HG03060 (cell line): ENCODE measurements at regions not wholly inside any gene's neighbourhood (a gene's known extent, or its start where the extent isn't known, plus 50 kb on each side); places are given as distances from the start of the nearest gene placed in this dataset.
"Not testable (repeated sequence)": the region's sequence is repeated elsewhere in the genome, so short reads cannot be mapped to it uniquely, and the experiment has no call there.

ENCODE experiments used
- ATAC-seq: cut with Tn5 transposase; IDR thresholded peaks from one replicate; pipeline ENCODE4 v1.9.1; 2021; ENCODE audit warnings: low read depth, moderate number of reproducible peaks; ENCODE audit not compliant: unreplicated experiment

DNA sequence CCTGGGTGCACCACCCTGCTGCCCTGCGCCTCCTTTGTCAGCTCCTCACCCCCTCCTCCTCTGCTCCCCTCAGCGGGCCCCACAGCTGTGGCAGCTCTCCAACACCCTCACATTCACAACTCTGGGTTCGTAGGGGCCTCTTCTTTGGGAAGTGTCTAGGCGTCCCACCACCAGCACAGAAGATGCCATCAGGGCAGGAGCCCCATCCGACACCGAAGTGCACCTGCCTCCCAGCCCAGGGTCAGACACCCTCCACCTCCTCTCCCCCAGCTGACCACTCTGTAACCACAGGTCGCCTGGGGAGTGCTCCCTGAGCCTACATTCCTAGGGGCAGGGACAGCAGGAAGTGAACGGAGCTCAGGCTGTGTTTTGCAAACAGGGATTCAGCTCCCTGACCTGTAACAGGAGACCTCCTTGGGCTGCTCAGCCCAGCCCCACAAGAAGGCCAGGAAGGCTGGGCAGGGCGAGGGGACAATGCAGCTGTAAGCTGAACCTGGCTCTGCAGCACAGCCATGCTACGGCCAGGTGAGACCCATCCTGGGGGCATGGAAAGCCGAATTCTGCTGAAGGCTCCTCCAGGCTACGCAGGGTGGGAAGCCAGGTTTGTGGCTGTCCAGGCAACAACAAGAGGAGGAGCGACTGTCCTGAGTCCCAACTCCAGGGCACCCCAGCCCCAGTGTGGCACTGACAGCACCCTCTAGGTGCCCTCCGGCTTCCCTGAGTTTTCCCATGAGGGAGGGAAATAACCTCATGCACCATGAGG lies 269.0 kb downstream of the GOLGA6L6 start:
- ATAC-seq: no peak

DNA sequence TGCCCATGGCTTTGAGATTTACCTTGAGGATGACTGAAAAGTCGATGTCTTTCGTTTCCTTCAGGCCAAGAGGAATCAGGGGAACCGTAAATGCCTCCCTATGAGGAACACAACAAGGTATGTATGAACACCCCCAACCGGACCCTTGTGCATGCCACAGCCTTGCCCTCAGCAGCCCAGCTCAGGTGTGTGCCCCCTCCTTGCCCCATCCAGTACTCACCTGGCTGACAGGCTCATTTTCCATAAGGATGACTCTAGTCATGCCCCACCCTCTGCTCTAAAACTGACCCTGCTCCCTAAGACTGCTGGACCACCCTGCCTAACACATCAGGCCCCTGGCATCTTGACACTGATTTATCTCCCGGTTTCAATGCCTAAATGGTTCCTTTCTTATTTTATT lies 270.0 kb downstream of the GOLGA6L6 start:
- ATAC-seq: no peak

DNA sequence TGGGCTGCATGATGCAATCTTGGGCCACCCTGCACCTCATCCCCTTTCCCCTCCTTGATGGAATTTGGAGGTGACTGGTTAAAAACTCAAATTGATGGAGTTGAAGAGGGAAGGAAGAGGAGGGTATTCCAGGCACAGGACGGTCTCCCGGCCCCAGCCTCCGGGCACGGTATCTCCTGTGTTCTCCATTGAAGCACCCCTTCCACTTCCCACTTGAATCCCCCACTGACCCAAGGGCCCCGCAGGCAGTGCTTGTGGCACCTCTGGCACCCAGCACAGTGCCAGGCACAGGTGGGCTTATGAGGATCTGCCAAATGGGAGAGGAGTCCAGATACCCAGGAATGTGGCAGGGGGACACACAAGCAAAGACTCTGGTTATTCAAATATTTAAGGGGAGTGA lies 271.6 kb downstream of the GOLGA6L6 start:
- ATAC-seq: not testable (repeated sequence)

DNA sequence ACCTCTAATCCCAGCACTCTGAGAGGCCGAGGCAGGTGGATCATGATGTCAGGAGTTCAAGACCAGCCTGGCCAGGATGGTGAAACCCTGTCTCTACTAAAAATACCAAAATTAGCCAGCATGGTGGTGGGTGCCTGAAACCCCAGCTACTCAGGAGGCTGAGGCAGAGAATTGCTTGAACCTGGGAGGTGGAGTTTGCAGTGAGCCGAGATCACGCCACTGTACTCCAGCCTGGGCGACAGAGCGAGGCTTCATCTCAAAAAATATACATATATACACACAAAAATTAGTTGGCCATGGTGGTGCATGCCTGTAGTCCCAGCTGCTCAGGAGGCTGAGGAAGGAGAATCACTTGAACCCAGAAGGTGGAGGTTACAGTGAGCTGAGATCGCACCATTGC lies 273.6 kb downstream of the GOLGA6L6 start:
- ATAC-seq: not testable (repeated sequence)

- not testable (repeated sequence) for ATAC-seq
These were observed 274.4 kb downstream of the GOLGA6L6 start for GRCh38 chr15:20267051-20267730.

DNA sequence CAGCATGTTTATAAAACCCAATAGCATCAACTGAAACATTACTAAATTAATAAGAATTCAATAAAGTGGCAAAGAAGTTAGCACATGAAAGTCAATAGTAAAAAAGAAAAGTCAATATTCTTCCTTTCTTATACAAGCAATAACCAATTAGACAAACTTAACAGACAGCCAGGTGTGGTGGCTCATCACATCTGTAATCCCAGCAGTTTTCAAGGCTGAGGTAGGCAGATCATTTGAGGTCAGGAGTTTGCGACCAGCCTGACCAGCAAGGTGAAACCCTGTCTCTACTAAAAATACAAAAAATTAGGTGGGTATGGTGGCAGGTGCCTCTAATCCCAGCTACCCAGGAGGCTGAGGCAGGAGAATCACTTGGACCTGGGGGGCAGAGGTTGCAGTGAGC lies 275.9 kb downstream of the GOLGA6L6 start:
- not testable (repeated sequence) for ATAC-seq

DNA sequence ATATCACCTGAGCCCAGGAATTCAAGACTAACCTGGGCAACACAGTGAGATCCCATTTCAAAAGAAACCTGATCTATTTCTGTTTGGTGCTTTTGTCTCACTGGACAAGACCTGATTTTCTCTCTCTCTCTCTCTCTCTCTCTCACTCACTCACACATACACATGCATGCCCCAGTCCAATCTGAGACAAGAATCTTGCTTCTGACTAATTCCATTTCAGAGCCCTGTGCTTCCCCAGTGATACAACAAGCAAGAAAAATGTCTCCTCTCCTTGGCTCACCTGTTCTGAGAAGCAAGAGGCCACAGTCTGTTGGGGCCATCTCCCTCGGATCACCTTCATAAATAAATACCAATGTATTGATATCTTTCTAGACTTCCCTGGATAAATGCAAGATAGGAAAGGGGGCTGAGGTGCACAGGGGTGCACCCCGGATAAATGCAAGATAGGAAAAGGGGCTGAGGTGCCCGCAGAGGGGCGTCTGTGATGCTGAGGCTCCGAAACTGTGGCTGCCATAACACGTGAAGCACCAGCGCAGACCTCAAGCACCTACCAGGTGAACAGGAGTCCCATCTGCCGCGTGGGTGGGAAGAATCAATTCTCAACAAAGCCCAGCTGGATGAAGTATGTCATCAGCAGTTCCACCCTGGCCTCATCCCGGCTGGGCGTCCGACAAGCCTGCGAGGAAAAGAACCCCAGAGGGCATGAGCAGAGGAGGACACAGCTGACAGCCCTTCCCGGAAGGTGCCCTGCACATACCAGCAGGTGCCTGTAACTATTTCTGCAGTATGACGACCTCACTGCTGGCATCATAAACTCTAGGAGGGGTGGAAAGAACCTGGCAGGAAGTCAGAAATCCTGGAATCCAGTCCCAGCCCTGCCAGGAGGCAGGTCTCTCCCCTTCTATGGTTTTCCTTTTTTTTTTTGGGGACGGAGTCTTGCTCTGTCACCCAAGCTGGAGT lies 280.0 kb downstream of the GOLGA6L6 start:
- ATAC-seq: not testable (repeated sequence)

DNA sequence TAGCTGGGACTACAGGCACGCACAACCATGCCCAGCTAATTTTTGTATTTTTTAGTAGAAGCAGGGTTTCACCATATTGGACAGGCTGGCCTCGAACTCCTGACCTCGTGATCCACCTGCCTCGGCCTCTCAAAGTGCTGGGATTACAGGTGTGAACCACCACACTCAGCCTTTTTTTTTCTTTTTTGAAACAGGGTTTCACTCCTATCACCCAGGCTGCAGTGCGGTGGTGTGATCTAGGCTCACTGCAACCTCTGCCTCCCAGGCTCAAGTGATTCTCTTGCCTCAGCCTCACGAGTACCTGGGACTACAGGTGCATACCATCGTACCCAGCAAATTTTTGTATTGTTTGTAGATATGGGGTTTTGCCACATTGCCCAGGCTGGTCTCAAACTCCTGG lies 280.9 kb downstream of the GOLGA6L6 start:
- not testable (repeated sequence) for ATAC-seq

GRCh38 chr15:20259559-20260190 lies 281.9 kb downstream of the GOLGA6L6 start:
- not testable (repeated sequence) for ATAC-seq

DNA sequence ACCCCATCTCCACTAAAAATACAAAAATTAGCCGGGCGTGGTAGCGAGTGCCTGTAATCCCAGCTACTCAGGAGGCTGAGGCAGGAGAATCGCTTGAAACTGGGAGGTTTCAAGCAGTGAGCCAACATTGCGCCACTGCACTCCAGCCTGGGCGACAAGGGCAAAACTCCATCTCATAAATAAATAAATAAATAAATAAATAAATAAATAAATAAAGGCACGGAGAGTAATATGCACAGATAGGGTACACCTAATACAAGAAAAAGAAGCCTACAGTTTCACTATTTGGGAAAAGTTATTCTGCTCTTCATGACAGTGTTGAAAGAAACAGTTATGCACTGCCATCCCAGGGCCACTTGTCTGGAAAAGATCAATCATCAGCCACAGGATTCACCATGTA lies 285.2 kb downstream of the GOLGA6L6 start:
- not testable (repeated sequence) for ATAC-seq

DNA sequence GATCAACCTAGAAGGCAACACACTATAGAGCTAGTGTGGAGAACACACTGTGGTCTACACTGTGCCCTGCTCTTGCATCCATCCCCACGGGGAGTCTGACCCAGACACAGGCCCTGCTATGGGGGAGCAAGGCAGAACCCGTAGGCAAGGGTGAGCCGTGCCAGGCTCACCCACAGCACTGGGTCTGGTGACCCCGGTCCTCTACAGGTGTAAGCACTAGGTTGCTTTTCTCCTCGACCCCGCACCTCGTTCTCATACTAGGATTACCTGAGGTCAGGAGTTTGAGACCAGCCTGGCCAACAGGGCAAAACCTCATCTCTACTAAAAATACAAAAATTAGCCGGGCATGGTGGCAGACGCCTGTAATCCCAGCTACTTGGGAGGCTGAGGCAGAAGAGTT lies 286.0 kb downstream of the GOLGA6L6 start:
- ATAC-seq: not testable (repeated sequence)

DNA sequence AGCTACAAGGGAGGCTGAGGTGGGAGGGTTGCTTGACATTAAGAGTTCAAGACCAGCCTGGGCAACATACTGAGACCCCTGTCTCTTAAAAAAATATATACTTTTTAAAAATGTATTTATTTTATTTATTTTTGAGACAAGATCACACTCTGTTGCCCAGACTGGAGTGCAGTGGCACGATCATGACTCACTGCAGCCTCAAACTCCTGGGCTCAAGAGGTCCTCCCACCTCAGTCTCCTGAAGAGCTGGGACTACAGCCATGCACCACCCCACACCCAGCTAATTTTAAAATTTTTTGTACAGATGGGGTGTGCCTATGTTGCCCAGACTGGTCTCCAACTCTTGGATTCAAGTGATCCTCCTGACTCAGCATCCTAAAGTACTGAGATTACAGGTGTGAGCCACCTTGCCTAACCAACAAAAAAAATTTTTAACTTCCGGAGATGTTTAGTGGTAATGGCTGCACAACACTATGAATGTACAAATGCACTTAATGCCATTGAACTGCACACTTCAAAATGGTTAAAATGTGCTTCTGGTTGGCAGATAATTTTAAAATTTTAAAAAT lies 288.5 kb downstream of the GOLGA6L6 start:
- not testable (repeated sequence) for ATAC-seq

DNA sequence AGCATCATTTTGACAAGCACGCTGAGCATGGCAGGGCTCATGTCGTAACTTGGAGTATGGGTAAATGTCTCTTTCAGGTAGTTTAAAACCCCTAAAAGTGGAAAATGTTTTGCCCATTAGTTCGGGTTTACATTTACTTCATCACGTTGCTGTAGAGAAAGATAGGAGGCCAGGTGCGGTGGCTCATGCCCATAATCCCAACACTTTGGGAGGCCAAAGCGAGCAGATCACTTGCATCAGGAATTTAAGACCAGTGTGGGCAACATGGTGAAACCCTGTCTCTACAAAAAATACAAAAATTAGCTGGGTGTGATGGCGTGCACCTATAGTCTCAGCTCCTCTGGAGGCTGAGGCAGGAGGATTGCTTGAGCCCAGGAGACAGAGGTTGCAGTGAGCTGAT lies 289.6 kb downstream of the GOLGA6L6 start:
- ATAC-seq: not testable (repeated sequence)

GRCh38 chr15:20251214-20252005 lies 290.2 kb downstream of the GOLGA6L6 start:
- ATAC-seq: not testable (repeated sequence)

DNA sequence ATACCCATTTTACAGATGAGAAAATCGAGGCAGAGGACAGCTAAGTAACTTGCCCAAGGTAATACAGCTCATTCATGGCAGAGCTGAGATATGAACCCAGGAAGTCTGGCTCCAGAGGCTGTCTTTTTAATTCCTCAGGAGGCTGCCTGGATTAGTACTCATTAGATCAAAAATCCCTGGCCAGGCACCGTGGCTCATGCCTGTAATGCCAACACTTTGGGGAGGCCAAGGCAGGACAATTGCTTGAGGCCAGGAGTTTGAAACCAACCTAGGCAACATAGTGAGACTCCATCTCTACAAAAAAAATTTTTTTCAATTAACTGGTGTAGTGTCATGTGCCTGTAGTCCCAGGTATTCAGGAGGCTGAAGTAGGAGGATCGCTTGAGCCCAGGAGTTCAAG lies 291.4 kb downstream of the GOLGA6L6 start:
- not testable (repeated sequence) for ATAC-seq

- not testable (repeated sequence) for ATAC-seq
These were observed 292.0 kb downstream of the GOLGA6L6 start for GRCh38 chr15:20249677-20249970.

DNA sequence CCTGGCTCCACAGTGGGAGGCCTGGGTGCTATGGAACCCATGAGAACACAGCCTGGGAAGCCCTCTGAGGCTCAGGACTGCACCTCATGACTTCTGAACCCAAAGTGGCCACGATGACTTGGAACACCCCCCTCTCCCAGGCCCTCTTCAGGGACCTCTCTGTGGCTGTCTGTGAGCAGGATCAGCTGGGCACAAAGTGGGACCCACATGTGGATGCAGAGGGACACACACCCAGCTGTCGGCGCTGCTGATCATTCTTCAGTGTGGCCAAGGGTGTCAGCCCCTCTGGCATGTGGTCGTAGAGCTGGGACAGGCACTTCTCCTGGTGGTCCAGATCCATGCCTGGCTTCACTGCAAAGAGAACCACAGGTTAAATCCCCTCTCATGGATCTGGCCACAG lies 293.2 kb downstream of the GOLGA6L6 start:
- not testable (repeated sequence) for ATAC-seq

- ATAC-seq: not testable (repeated sequence)
These were observed 294.5 kb downstream of the GOLGA6L6 start for GRCh38 chr15:20247137-20247536.

- not testable (repeated sequence) for ATAC-seq
These were observed 295.0 kb downstream of the GOLGA6L6 start for GRCh38 chr15:20246624-20247023.
